Right atrium auricular region (tissue), 2 donors: ENCODE measurements at regions not wholly inside any gene's neighbourhood (a gene's known extent, or its start where the extent isn't known, plus 50 kb on each side); places are given as distances from the start of the nearest gene placed in this dataset.

Experiments
- DNase-seq: peaks from one replicate; pipeline ENCODE4 v3.0.0-alpha.2; 2019; ENCODE audit warnings: low spot score
- H3K27ac ChIP-seq, 2 donors: fragments of 200-600 bp; sonication (generic); 1 replicate in 1 of 2; 2 replicates in 1 of 2; pipeline ENCODE4 v1.5.1; 2016 to 2019
- H3K27me3 ChIP-seq, 2 donors: fragments of 200-600 bp; sonication (generic); one replicate each; pipeline versions ENCODE4 v1.5.1 to v1.6.0; 2017 to 2019
- H3K36me3 ChIP-seq: fragments of 200-600 bp; sonication (generic); one replicate; pipeline ENCODE4 v1.5.1; 2016
- H3K4me1 ChIP-seq, 2 donors: fragments of 200-600 bp; sonication (generic); one replicate each; pipeline versions ENCODE4 v1.5.1 to v1.6.0; 2017 to 2019
- H3K4me3 ChIP-seq, 2 donors: fragments of 200-600 bp; sonication (generic); 1 replicate in 1 of 2; 2 replicates in 1 of 2; pipeline ENCODE4 v1.5.1; 2017 to 2019; ENCODE audit warnings: mild to moderate bottlenecking in 1 of 2, moderate library complexity in 1 of 2
- H3K9me3 ChIP-seq, 2 donors: fragments of 200-600 bp; sonication (generic); one replicate each; pipeline ENCODE4 v1.5.1; 2019
- CTCF ChIP-seq, 2 donors: fragments of 200-600 bp; sonication (generic); IDR thresholded peaks; one replicate each; pipeline ENCODE4 v1.5.1; 2019; ENCODE audit warnings: antibody characterized with exemption in 2 of 2

GRCh38 chr14:98701377-98701776 lies 570.6 kb downstream of the BCL11B start:
- no peaks in the 10 kb centered on the region for H3K36me3 ChIP-seq
- no peak for DNase-seq
- H3K4me1 ChIP-seq, result no peaks in the 10 kb centered on the region
- TF ChIP-seq CTCF (IDR thresholded peaks at IDR 0.05), result no peak
- H3K4me3 ChIP-seq, result no peak overlapping the region
- H3K27ac ChIP-seq, result no peak overlapping the region
- no peaks in the 10 kb centered on the region for H3K27me3 ChIP-seq
- no peaks in the 10 kb centered on the region for H3K9me3 ChIP-seq

GRCh38 chr14:98704441-98704840 lies 567.6 kb downstream of the BCL11B start:
- H3K27me3 ChIP-seq, result no peaks in the 10 kb centered on the region
- no peak overlapping the region for H3K4me3 ChIP-seq
- no peaks in the 10 kb centered on the region for H3K36me3 ChIP-seq
- no peaks in the 10 kb centered on the region for H3K4me1 ChIP-seq
- H3K9me3 ChIP-seq, result no peaks in the 10 kb centered on the region
- no peak for DNase-seq
- H3K27ac ChIP-seq, result no peak overlapping the region
- no peak for TF ChIP-seq CTCF (IDR thresholded peaks at IDR 0.05)

- TF ChIP-seq CTCF (IDR thresholded peaks at IDR 0.05), result no peak
- Histone ChIP-seq H3K4me1 (no peaks in the 10 kb centered on the region), H3K4me3 (no peak overlapping the region), H3K27ac (no peak overlapping the region), H3K36me3 (no peaks in the 10 kb centered on the region), H3K9me3 (no peaks in the 10 kb centered on the region), H3K27me3 (no peaks in the 10 kb centered on the region)
- no peak for DNase-seq
These were observed 566.1 kb downstream of the BCL11B start for GRCh38 chr14:98705871-98706300.

GRCh38 chr14:98707522-98707921 lies 564.5 kb downstream of the BCL11B start:
- no peaks in the 10 kb centered on the region for H3K4me1 ChIP-seq
- H3K4me3 ChIP-seq, result no peak overlapping the region
- no peaks in the 10 kb centered on the region for H3K9me3 ChIP-seq
- H3K36me3 ChIP-seq, result no peaks in the 10 kb centered on the region
- H3K27me3 ChIP-seq, result no peaks in the 10 kb centered on the region
- no peak for DNase-seq
- no peak for TF ChIP-seq CTCF (IDR thresholded peaks at IDR 0.05)
- H3K27ac ChIP-seq, result no peak overlapping the region

- no peak for DNase-seq
- H3K27me3 ChIP-seq, result no peaks in the 10 kb centered on the region
- H3K4me1 ChIP-seq, result no peaks in the 10 kb centered on the region
- no peak overlapping the region for H3K27ac ChIP-seq
- no peaks in the 10 kb centered on the region for H3K36me3 ChIP-seq
- no peaks in the 10 kb centered on the region for H3K9me3 ChIP-seq
- no peak for TF ChIP-seq CTCF (IDR thresholded peaks at IDR 0.05)
- no peak overlapping the region for H3K4me3 ChIP-seq
These were observed 563.4 kb downstream of the BCL11B start for GRCh38 chr14:98708555-98708954.

GRCh38 chr14:98711453-98711852 lies 560.5 kb downstream of the BCL11B start:
- no peak overlapping the region for H3K27ac ChIP-seq
- TF ChIP-seq CTCF (IDR thresholded peaks at IDR 0.05), result no peak

More at GRCh38 chr14:98711453-98711852, 560.5 kb downstream of the BCL11B start:
- Histone ChIP-seq H3K9me3 (no peaks in the 10 kb centered on the region), H3K4me1 (no peaks in the 10 kb centered on the region), H3K4me3 (no peak overlapping the region), H3K36me3 (no peaks in the 10 kb centered on the region), H3K27me3 (no peaks in the 10 kb centered on the region)
- DNase-seq, result no peak
